Immature natural killer cell (primary cell): ENCODE measurements at regions not wholly inside any gene's neighbourhood (a gene's known extent, or its start where the extent isn't known, plus 50 kb on each side); places are given as distances from the start of the nearest gene placed in this dataset.

Experiments used
- DNase-seq, 3 donors: peaks; one replicate each; pipeline ENCODE4 v3.0.0; 2022; ENCODE audit warnings: mixed read lengths in 1 of 3
- H3K27ac Mint-ChIP-seq, 6 donors: one replicate each; pipeline ENCODE4 v1.8.0; 2020; ENCODE audit warnings: mixed read lengths in 6 of 6, mild to moderate bottlenecking in 5 of 6, inconsistent platforms in 4 of 6, moderate library complexity in 3 of 6
- H3K27me3 Mint-ChIP-seq, 3 donors: one replicate each; pipeline ENCODE4 v1.8.0; 2020 to 2021; ENCODE audit warnings: low read depth in 3 of 3, mild to moderate bottlenecking in 3 of 3, mixed read lengths in 3 of 3, moderate library complexity in 3 of 3, inconsistent platforms in 1 of 3
- H3K36me3 Mint-ChIP-seq, 3 donors: one replicate each; pipeline ENCODE4 v1.8.0; 2020; ENCODE audit warnings: mixed read lengths in 3 of 3, inconsistent platforms in 2 of 3, mild to moderate bottlenecking in 2 of 3
- H3K4me1 Mint-ChIP-seq, 2 donors: one replicate each; pipeline ENCODE4 v1.8.0; 2020; ENCODE audit warnings: inconsistent platforms in 2 of 2, mild to moderate bottlenecking in 2 of 2, mixed read lengths in 2 of 2, moderate library complexity in 1 of 2
- H3K4me3 Mint-ChIP-seq, 5 donors: one replicate each; pipeline ENCODE4 v1.8.0; 2020; ENCODE audit warnings: mild to moderate bottlenecking in 5 of 5, mixed read lengths in 5 of 5, inconsistent platforms in 3 of 5, moderate library complexity in 3 of 5
- H3K9me3 Mint-ChIP-seq, 6 donors: one replicate each; pipeline ENCODE4 v1.8.0; 2020; ENCODE audit warnings: mild to moderate bottlenecking in 6 of 6, mixed read lengths in 6 of 6, inconsistent platforms in 4 of 6, moderate library complexity in 3 of 6

DNA sequence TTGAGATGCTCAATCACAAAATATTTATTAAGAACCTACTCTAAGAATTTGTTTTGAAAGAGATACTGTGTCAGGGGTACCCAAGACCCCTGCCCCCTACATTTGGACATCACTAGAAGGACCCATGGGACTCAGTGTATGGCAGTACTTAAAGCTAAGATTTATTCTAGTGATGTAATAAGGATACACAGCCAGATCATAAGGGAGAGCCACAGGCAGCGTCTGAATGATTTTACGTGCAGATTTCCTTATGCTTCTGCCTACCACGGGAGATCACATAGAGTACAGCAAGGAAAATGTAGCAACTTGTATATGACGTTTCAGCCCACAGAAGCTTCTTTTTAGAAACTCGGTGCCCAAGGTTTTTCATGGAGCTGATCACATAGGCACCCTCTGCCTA is 172.9 kb downstream of the DEPDC1B start:
- DNase-seq, result no peak
- Mint-ChIP-seq H3K4me3 (no peak overlapping the region), H3K9me3 (peaks cover 0 to 5% (median 0%) of the 10 kb centered on the region in 6 donors), H3K27ac (no peak overlapping the region), H3K36me3 (no peaks in the 10 kb centered on the region), H3K27me3 (peaks cover 0 to 1% (median 0%) of the 10 kb centered on the region in 3 donors), H3K4me1 (no peaks in the 10 kb centered on the region)

DNA sequence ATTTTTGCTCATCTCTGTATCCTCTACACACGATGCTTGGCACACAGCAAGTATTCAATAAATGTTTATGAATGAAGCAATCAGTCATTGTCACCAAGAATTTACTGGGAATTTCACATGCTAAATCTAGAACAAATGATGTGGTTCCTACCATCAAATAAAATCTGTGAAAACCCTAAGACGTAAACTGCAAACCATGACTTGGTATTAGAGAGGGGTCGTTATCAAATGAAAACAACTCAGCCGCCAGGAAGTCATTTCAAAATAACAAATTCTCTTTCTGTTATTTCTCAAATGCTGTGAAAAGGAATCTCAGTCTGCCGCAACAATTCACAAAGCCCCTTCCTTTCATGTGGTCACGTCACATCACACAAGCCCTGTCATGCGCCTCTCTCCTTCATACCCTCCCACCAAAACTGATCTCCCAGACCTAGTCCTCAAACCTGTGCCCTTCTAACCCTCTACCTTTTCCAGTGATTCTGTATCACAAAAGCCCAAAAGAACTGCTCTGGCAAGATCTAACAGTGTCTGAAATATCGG is 173.6 kb downstream of the DEPDC1B start:
- Mint-ChIP-seq H3K27me3 (peaks cover 0 to 1% (median 0%) of the 10 kb centered on the region in 3 donors), H3K36me3 (no peaks in the 10 kb centered on the region), H3K4me1 (no peaks in the 10 kb centered on the region), H3K27ac (no peak overlapping the region), H3K4me3 (no peak overlapping the region), H3K9me3 (peaks cover 0 to 5% (median 0%) of the 10 kb centered on the region in 6 donors)
- no peak for DNase-seq

DNA sequence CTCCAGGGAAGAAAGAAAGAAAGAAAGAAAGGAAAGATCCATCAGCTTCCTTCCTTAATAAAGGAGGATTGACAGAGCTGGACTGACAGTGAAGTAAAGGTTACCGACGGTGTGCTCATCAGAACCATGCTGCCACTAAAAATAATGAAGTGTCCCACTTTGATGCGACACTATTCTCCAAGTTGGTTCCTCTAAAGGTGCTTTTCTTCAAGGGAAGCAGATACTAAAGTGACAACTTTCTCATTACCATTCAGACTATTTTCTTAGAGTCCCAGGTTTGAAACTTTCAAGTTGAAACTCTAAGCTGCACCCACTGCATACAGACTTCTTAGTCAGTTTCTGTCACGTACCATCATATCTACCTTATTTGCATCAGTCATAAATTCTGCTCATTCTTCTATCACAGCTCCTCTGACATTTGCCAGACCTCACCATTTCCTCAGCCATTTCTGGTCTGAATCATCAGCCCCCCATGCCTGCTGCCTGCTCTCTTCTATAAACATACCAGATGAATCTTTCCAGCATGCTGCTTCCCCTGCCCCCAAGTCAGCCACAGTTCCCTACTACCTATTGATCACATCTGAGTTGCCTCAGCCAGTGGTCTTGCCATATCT is 177.6 kb downstream of the DEPDC1B start:
- H3K4me3 Mint-ChIP-seq, result no peak overlapping the region
- H3K9me3 Mint-ChIP-seq, result peaks cover 0 to 5% (median 2%) of the 10 kb centered on the region in 6 donors
- H3K36me3 Mint-ChIP-seq, result no peaks in the 10 kb centered on the region
- DNase-seq, result no peak
- no peak overlapping the region for H3K27ac Mint-ChIP-seq
- no peaks in the 10 kb centered on the region for H3K4me1 Mint-ChIP-seq
- peaks cover 0 to 1% (median 0%) of the 10 kb centered on the region in 3 donors for H3K27me3 Mint-ChIP-seq

- Mint-ChIP-seq H3K27ac (no peak overlapping the region), H3K27me3 (no peaks in the 10 kb centered on the region), H3K4me1 (no peaks in the 10 kb centered on the region), H3K9me3 (peaks cover 0 to 5% (median 2%) of the 10 kb centered on the region in 6 donors), H3K4me3 (no peak overlapping the region), H3K36me3 (no peaks in the 10 kb centered on the region)
- DNase-seq, result no peak
Measured at GRCh38 chr5:60521376-60522291, 178.3 kb downstream of the DEPDC1B start.

DNA sequence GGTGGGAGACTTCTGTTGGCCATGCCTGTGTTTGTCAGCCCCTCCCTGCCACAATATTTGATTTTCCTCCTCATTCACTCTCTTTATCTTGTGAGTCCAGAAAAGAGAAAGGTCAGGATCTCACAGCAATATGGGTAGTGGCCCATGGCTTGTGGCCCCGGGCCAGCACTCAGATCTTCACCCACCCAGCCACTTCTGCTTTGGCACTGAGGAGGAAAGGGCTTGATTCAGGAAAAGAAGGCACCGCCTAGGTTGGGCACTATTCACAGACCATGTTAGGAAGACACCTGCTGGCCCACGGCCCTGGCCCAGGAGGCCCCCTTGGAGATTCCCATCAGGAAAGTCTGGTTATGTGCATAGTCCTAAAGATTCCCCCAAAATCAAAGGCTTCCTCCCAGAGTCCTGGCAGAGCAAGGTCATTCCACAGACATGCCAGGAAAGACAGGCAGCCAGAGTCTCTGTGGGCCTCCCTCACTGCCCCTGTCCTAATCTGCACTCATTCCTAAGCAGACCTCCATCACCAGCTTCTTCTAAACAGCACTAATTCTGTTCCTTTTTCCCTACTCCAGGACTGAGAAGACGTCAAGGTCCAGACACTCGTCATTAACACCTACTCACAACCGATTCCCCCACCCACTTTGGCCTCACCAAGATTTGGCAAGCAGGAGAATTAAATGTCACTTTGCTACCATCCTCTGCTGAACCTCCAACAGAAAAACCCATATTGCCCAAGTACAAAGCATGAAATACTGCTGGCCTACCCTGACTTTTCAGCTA is 179.3 kb downstream of the DEPDC1B start:
- Mint-ChIP-seq H3K4me3 (no peak overlapping the region), H3K36me3 (no peaks in the 10 kb centered on the region), H3K4me1 (no peaks in the 10 kb centered on the region), H3K9me3 (peaks cover 0 to 5% (median 1%) of the 10 kb centered on the region in 6 donors), H3K27me3 (no peaks in the 10 kb centered on the region), H3K27ac (no peak overlapping the region)
- no peak for DNase-seq

GRCh38 chr5:60519372-60519771 is 180.6 kb downstream of the DEPDC1B start:
- Mint-ChIP-seq H3K4me3 (no peak overlapping the region), H3K36me3 (no peaks in the 10 kb centered on the region), H3K9me3 (peaks cover 0 to 5% (median 2%) of the 10 kb centered on the region in 6 donors), H3K27me3 (no peaks in the 10 kb centered on the region), H3K27ac (no peak overlapping the region), H3K4me1 (no peaks in the 10 kb centered on the region)
- no peak for DNase-seq

GRCh38 chr5:60517850-60518249 is 182.1 kb downstream of the DEPDC1B start:
- H3K4me3 Mint-ChIP-seq, result no peak overlapping the region
- no peak for DNase-seq

GRCh38 chr5:60517094-60517694 is 182.8 kb downstream of the DEPDC1B start:
- Mint-ChIP-seq H3K4me3 (no peak overlapping the region), H3K4me1 (no peaks in the 10 kb centered on the region), H3K36me3 (no peaks in the 10 kb centered on the region), H3K9me3 (peaks cover 0 to 5% (median 2%) of the 10 kb centered on the region in 6 donors), H3K27ac (no peak overlapping the region), H3K27me3 (peaks cover 0 to 2% (median 0%) of the 10 kb centered on the region in 3 donors)
- no peak for DNase-seq

More at GRCh38 chr5:60517850-60518249, 182.1 kb downstream of the DEPDC1B start:
- Mint-ChIP-seq H3K27me3 (peaks cover 0 to under 1% (median 0%) of the 10 kb centered on the region in 3 donors), H3K9me3 (peaks cover 0 to 5% (median 2%) of the 10 kb centered on the region in 6 donors), H3K4me1 (no peaks in the 10 kb centered on the region), H3K36me3 (no peaks in the 10 kb centered on the region), H3K27ac (no peak overlapping the region)

DNA sequence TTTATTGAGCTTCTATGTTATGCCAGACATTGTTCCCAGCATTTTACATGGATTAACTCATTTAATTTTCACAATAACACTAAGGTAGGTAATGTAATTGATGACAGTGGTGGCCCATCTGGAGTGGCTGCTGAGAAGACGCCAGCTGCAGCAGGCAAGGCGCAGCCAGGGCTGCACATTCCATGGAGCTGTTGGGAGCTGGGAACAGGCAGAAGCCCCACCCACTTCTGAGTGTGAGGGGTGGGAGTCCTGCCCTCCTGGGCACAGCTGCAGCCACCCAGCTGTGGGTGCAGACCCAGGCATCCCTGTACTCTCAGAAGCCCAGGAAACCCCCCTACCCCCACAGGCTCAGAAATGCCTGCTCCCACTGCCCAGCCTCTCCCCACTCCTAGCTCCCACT is 183.3 kb downstream of the DEPDC1B start:
- DNase-seq, result no peak
- no peaks in the 10 kb centered on the region for H3K36me3 Mint-ChIP-seq
- H3K4me3 Mint-ChIP-seq, result no peak overlapping the region
- H3K27me3 Mint-ChIP-seq, result peaks cover 0 to 2% (median 0%) of the 10 kb centered on the region in 3 donors
- no peak overlapping the region for H3K27ac Mint-ChIP-seq
- H3K9me3 Mint-ChIP-seq, result peaks cover 0 to 5% (median 2%) of the 10 kb centered on the region in 6 donors
- H3K4me1 Mint-ChIP-seq, result no peaks in the 10 kb centered on the region

- Mint-ChIP-seq H3K9me3 (peaks cover 0 to 7% (median 5%) of the 10 kb centered on the region in 6 donors), H3K4me1 (no peaks in the 10 kb centered on the region)
Measured at GRCh38 chr5:60514152-60514551, 185.8 kb downstream of the DEPDC1B start.

GRCh38 chr5:60512117-60512516 is 187.8 kb downstream of the DEPDC1B start:
- Mint-ChIP-seq H3K4me3 (no peak overlapping the region), H3K27ac (no peak overlapping the region), H3K9me3 (peaks cover 0 to 7% (median 5%) of the 10 kb centered on the region in 6 donors), H3K36me3 (no peaks in the 10 kb centered on the region), H3K27me3 (peaks cover 0 to 2% (median 0%) of the 10 kb centered on the region in 3 donors), H3K4me1 (no peaks in the 10 kb centered on the region)
- no peak for DNase-seq

More at GRCh38 chr5:60514152-60514551, 185.8 kb downstream of the DEPDC1B start:
- no peaks in the 10 kb centered on the region for H3K36me3 Mint-ChIP-seq
- H3K27me3 Mint-ChIP-seq, result peaks cover 0 to 2% (median 0%) of the 10 kb centered on the region in 3 donors
- no peak for DNase-seq
- no peak overlapping the region for H3K27ac Mint-ChIP-seq
- no peak overlapping the region for H3K4me3 Mint-ChIP-seq

DNA sequence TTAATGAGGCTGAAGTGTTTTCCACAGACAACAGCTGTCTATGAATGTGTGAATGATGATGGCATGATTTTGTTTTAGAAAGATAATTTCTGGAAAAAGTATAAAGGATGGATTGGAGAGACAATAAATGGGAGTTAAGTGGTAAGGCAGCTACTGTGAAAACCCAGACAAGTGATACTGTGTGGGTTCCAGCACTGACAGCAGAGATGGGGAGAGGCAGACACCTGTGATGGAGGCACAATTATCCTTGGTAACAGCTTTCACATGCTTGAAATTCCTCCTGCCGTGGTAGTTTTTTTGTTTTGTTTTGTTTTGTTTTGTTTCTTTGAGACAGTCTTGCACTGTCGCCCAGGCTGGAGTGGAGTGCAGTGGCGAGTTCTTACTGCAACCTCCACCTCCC is 189.3 kb downstream of the DEPDC1B start:
- DNase-seq, result no peak
- no peak overlapping the region for H3K4me3 Mint-ChIP-seq
- no peaks in the 10 kb centered on the region for H3K4me1 Mint-ChIP-seq
- no peaks in the 10 kb centered on the region for H3K36me3 Mint-ChIP-seq
- no peak overlapping the region for H3K27ac Mint-ChIP-seq
- peaks cover 0 to 7% (median 5%) of the 10 kb centered on the region in 6 donors for H3K9me3 Mint-ChIP-seq
- H3K27me3 Mint-ChIP-seq, result peaks cover 0 to 2% (median 2%) of the 10 kb centered on the region in 3 donors

DNA sequence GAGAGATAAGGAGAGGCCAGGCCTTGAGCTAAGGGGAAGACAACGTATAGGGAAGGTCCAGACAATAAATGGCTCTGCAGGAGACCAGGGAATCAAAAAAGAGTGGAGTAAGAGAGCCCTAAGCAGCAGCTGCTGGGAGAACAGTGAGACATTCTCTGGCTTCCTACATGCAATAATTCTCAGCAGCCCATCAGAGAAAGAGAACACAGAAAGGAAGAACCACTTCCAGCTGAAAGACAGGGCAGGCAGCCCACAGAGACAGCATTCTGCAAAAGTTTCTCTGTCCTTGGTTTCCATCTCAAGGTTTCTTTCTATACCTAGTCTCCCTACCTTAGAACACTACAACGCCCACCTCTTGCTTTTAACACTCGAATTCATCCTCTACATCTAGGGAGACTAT is 189.9 kb downstream of the DEPDC1B start:
- no peak for DNase-seq
- Mint-ChIP-seq H3K4me1 (no peaks in the 10 kb centered on the region), H3K9me3 (peaks cover 0 to 5% (median 4%) of the 10 kb centered on the region in 6 donors), H3K4me3 (no peak overlapping the region), H3K36me3 (no peaks in the 10 kb centered on the region), H3K27me3 (peaks cover 0 to 2% (median 2%) of the 10 kb centered on the region in 3 donors), H3K27ac (no peak overlapping the region)
